ENCODE measurements at regions not wholly inside any gene's neighbourhood (a gene's known extent, or its start where the extent isn't known, plus 50 kb on each side); places are given as distances from the start of the nearest gene placed in this dataset.

DNA sequence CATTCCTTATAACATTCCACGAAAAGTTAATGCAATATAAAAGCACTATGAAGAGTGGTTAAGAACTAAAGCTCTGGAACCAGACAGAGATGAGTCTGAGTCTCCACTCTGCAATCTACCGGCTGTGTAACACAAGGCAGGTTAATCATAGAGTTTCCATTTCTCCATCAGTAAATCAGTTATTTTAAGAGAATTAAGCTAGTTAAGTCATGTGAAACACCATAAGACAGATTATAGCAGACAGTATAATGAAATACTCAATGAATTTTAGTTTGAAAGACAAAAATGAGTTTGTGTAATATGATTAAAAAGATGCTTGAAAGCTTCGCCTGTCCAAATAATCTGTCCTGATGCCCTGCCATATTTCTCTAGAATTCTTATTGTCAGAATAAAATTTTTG is 282.6 kb upstream of the ACTRT1 start:
- no peaks in the 10 kb centered on the region for H3K36me3 Mint-ChIP-seq
- H3K9me3 Mint-ChIP-seq, result no peaks in the 10 kb centered on the region
- H3K9ac ChIP-seq, result no peak overlapping the region
- TF ChIP-seq EZH2phosphoT487 (IDR thresholded peaks at IDR 0.05) (no peak), EZH2 (IDR thresholded peaks at IDR 0.05) (no peak)
- TF ChIP-seq, protein P1, sequence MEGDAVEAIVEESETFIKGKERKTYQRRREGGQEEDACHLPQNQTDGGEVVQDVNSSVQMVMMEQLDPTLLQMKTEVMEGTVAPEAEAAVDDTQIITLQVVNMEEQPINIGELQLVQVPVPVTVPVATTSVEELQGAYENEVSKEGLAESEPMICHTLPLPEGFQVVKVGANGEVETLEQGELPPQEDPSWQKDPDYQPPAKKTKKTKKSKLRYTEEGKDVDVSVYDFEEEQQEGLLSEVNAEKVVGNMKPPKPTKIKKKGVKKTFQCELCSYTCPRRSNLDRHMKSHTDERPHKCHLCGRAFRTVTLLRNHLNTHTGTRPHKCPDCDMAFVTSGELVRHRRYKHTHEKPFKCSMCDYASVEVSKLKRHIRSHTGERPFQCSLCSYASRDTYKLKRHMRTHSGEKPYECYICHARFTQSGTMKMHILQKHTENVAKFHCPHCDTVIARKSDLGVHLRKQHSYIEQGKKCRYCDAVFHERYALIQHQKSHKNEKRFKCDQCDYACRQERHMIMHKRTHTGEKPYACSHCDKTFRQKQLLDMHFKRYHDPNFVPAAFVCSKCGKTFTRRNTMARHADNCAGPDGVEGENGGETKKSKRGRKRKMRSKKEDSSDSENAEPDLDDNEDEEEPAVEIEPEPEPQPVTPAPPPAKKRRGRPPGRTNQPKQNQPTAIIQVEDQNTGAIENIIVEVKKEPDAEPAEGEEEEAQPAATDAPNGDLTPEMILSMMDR (IDR thresholded peaks at IDR 0.05), result no peak
- H3K4me1 ChIP-seq, result no peaks in the 10 kb centered on the region
- no peaks in the 10 kb centered on the region for H3K4me1 Mint-ChIP-seq
- no peaks in the 10 kb centered on the region for H4K20me1 ChIP-seq (ENCODE audit: low read depth)
- no peaks in the 10 kb centered on the region for H3K36me3 ChIP-seq
- H3K4me2 ChIP-seq, result no peak overlapping the region
- H3K79me2 ChIP-seq (ENCODE audit: low read depth), result no peaks in the 10 kb centered on the region
- H3K27ac Mint-ChIP-seq, result no peak overlapping the region
- H3F3A ChIP-seq (ENCODE audit: low read depth), result no peaks in the 10 kb centered on the region
- no peak overlapping the region for H3K27ac ChIP-seq
- DNase-seq (ENCODE audit: low spot score), result no peak
- H3K4me3 Mint-ChIP-seq, result no peak overlapping the region
- no peak overlapping the region for H3K4me3 ChIP-seq
- H3K9me3 ChIP-seq (ENCODE audit: low read depth), result no peaks in the 10 kb centered on the region
- no peaks in the 10 kb centered on the region for H3K27me3 Mint-ChIP-seq (ENCODE audit: insufficient read depth, low read depth)
- H3K27me3 ChIP-seq, result no peaks in the 10 kb centered on the region
- no peak overlapping the region for H2AFZ ChIP-seq (replicated peaks)

DNA sequence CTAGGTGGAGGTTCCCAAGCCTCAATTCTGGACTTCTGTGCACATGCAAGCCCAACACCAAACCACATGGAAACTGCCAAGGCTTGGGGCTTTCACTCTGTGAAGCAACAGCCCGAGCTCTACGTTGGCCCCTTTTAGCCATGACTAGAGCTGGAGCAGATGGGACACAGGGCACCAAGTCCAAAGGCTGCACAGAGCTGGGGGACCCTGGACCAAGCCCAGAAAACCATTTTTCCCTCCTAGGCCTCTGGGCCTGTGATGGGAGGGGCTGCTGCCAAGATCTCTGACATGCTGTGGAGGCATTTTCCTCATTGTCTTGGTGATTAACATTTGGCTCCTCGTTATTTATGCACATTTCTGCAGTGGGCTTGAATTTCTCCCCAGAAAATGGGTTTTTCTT is 258.7 kb upstream of the ACTRT1 start:
- H3K9me3 Mint-ChIP-seq, result peaks cover 9% of the 10 kb centered on the region
- H3K4me3 ChIP-seq, result no peak overlapping the region
- no peaks in the 10 kb centered on the region for H3K4me1 ChIP-seq
- no peak overlapping the region for H3K4me3 Mint-ChIP-seq
- H3K36me3 ChIP-seq, result no peaks in the 10 kb centered on the region
- H3K4me1 Mint-ChIP-seq, result no peaks in the 10 kb centered on the region
- H4K20me1 ChIP-seq (ENCODE audit: low read depth), result no peaks in the 10 kb centered on the region
- H3K27ac ChIP-seq, result no peak overlapping the region
- H2AFZ ChIP-seq (replicated peaks), result no peak overlapping the region
- no peaks in the 10 kb centered on the region for H3K27me3 ChIP-seq
- H3K79me2 ChIP-seq (ENCODE audit: low read depth), result no peaks in the 10 kb centered on the region
- H3K36me3 Mint-ChIP-seq, result no peaks in the 10 kb centered on the region
- H3K9ac ChIP-seq, result no peak overlapping the region
- TF ChIP-seq EZH2phosphoT487 (IDR thresholded peaks at IDR 0.05), result no peak
- no peak for TF ChIP-seq EZH2 (IDR thresholded peaks at IDR 0.05)
- TF ChIP-seq, protein P1 (IDR thresholded peaks at IDR 0.05), result no peak
- no peaks in the 10 kb centered on the region for H3F3A ChIP-seq (ENCODE audit: low read depth)
- DNase-seq (ENCODE audit: low spot score), result no peak
- H3K27me3 Mint-ChIP-seq (ENCODE audit: insufficient read depth, low read depth), result no peaks in the 10 kb centered on the region
- no peak overlapping the region for H3K4me2 ChIP-seq
- no peak overlapping the region for H3K27ac Mint-ChIP-seq
- H3K9me3 ChIP-seq (ENCODE audit: low read depth), result peaks cover 9% of the 10 kb centered on the region

DNA sequence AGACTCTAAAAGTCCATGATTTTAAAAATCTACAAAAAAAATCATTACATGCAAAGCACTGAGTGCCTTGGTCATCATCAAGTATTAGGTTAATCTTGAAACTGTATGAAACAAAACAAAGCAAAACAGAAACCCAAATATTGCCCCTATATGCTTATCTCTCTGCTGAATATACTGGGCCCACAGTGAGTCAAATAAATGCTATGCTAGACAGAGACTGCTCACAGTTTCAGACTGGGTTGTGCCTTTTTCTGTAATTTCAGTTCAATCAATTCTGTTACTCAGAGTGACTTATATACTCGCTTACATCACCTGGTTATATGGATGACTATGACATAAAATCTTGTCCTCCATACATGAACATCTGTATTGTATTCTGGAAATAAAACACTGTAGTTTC is 257.1 kb upstream of the ACTRT1 start:
- Mint-ChIP-seq H3K36me3 (no peaks in the 10 kb centered on the region), H3K27me3 (ENCODE audit: insufficient read depth, low read depth) (no peaks in the 10 kb centered on the region), H3K4me1 (no peaks in the 10 kb centered on the region), H3K4me3 (no peak overlapping the region), H3K27ac (no peak overlapping the region), H3K9me3 (peaks cover 9% of the 10 kb centered on the region)
- Histone ChIP-seq H2AFZ (replicated peaks) (no peak overlapping the region), H3K27me3 (no peaks in the 10 kb centered on the region), H3K4me2 (no peak overlapping the region), H3K9me3 (ENCODE audit: low read depth) (peaks cover 4% of the 10 kb centered on the region), H3K27ac (no peak overlapping the region), H3K79me2 (ENCODE audit: low read depth) (no peaks in the 10 kb centered on the region), H3K4me1 (no peaks in the 10 kb centered on the region), H3K4me3 (no peak overlapping the region), H4K20me1 (ENCODE audit: low read depth) (no peaks in the 10 kb centered on the region), H3F3A (ENCODE audit: low read depth) (no peaks in the 10 kb centered on the region), H3K36me3 (no peaks in the 10 kb centered on the region), H3K9ac (no peak overlapping the region)
- DNase-seq (ENCODE audit: low spot score), result no peak
- TF ChIP-seq EZH2phosphoT487 (IDR thresholded peaks at IDR 0.05), result no peak
- TF ChIP-seq, protein P1 (IDR thresholded peaks at IDR 0.05), result no peak
- no peak for TF ChIP-seq EZH2 (IDR thresholded peaks at IDR 0.05)

DNA sequence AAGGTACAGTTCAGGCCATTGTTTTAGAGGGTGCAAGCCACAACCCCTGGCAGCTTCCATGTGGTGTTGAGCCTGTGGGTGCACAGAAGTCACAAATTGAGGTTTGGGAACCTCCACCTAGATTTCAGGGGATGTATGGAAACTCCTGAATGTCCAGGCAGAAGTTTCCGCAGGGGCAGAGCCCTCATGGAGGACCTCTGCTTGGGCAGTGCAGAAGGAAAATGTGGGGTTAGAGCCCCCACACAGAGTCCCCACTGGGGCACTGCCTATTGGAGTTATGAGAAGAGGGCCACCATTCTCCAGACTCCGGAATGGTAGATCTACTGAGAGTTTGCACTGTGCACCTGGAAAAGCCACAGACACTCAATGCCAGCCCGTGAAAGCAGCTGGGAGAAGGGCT is 242.0 kb upstream of the ACTRT1 start:
- Histone ChIP-seq H3K79me2 (ENCODE audit: low read depth) (no peaks in the 10 kb centered on the region), H4K20me1 (ENCODE audit: low read depth) (no peaks in the 10 kb centered on the region), H3F3A (ENCODE audit: low read depth) (no peaks in the 10 kb centered on the region), H2AFZ (replicated peaks) (no peak overlapping the region), H3K27me3 (no peaks in the 10 kb centered on the region), H3K4me3 (no peak overlapping the region), H3K9me3 (ENCODE audit: low read depth) (peaks cover 7% of the 10 kb centered on the region), H3K9ac (no peak overlapping the region), H3K4me1 (no peaks in the 10 kb centered on the region), H3K27ac (no peak overlapping the region), H3K36me3 (no peaks in the 10 kb centered on the region), H3K4me2 (no peak overlapping the region)
- no peak overlapping the region for H3K4me3 Mint-ChIP-seq
- no peak for DNase-seq (ENCODE audit: low spot score)
- no peaks in the 10 kb centered on the region for H3K4me1 Mint-ChIP-seq
- TF ChIP-seq, protein P1 (IDR thresholded peaks at IDR 0.05), result no peak
- TF ChIP-seq EZH2phosphoT487 (IDR thresholded peaks at IDR 0.05), result no peak
- H3K9me3 Mint-ChIP-seq, result no peaks in the 10 kb centered on the region
- no peaks in the 10 kb centered on the region for H3K27me3 Mint-ChIP-seq (ENCODE audit: insufficient read depth, low read depth)
- no peaks in the 10 kb centered on the region for H3K36me3 Mint-ChIP-seq
- no peak overlapping the region for H3K27ac Mint-ChIP-seq
